ENCODE measurements at regions not wholly inside any gene's neighbourhood (a gene's known extent, or its start where the extent isn't known, plus 50 kb on each side); places are given as distances from the start of the nearest gene placed in this dataset.
"Not testable (repeated sequence)": the region's sequence is repeated elsewhere in the genome, so short reads cannot be mapped to it uniquely, and the experiment has no call there.

- H3K36me3 ChIP-seq (ENCODE audit: control insufficient read depth, insufficient read depth, low read length), result no peaks in the 10 kb centered on the region
- H3K27me3 ChIP-seq (ENCODE audit: control insufficient read depth, insufficient read depth, low read length), result no peaks in the 10 kb centered on the region
- H3K9ac ChIP-seq (ENCODE audit: low read length), result no peak overlapping the region
- no peak overlapping the region for H3K4me3 ChIP-seq (ENCODE audit: low read depth, low read length)
- no peaks in the 10 kb centered on the region for H3K4me1 ChIP-seq (ENCODE audit: control insufficient read depth, insufficient read depth, low read length)
- H3K9me3 ChIP-seq (ENCODE audit: control insufficient read depth, insufficient read depth, low read depth, low read length), result no peaks in the 10 kb centered on the region
- H3K27ac ChIP-seq (ENCODE audit: low read depth, low read length), result no peak overlapping the region
These were observed 175.2 kb upstream of the ADAMTS3 start for GRCh38 chr4:72744103-72744725.

- Histone ChIP-seq H3K4me1 (ENCODE audit: control insufficient read depth, insufficient read depth, low read length) (no peaks in the 10 kb centered on the region), H3K36me3 (ENCODE audit: control insufficient read depth, insufficient read depth, low read length) (no peaks in the 10 kb centered on the region), H3K27ac (ENCODE audit: low read depth, low read length) (no peak overlapping the region), H3K27me3 (ENCODE audit: control insufficient read depth, insufficient read depth, low read length) (no peaks in the 10 kb centered on the region), H3K9ac (ENCODE audit: low read length) (no peak overlapping the region), H3K4me3 (ENCODE audit: low read depth, low read length) (no peak overlapping the region), H3K9me3 (ENCODE audit: control insufficient read depth, insufficient read depth, low read depth, low read length) (no peaks in the 10 kb centered on the region)
These were observed 174.1 kb upstream of the ADAMTS3 start for GRCh38 chr4:72743078-72743477.

GRCh38 chr4:72715299-72715698, 146.3 kb upstream of the ADAMTS3 start:
- Histone ChIP-seq H3K4me3 (ENCODE audit: low read depth, low read length) (no peak overlapping the region), H3K27me3 (ENCODE audit: control insufficient read depth, insufficient read depth, low read length) (no peaks in the 10 kb centered on the region), H3K36me3 (ENCODE audit: control insufficient read depth, insufficient read depth, low read length) (no peaks in the 10 kb centered on the region), H3K9ac (ENCODE audit: low read length) (no peak overlapping the region), H3K9me3 (ENCODE audit: control insufficient read depth, insufficient read depth, low read depth, low read length) (no peaks in the 10 kb centered on the region), H3K4me1 (ENCODE audit: control insufficient read depth, insufficient read depth, low read length) (no peaks in the 10 kb centered on the region), H3K27ac (ENCODE audit: low read depth, low read length) (no peak overlapping the region)

- H3K36me3 ChIP-seq (ENCODE audit: control insufficient read depth, insufficient read depth, low read length), result no peaks in the 10 kb centered on the region
- no peak overlapping the region for H3K4me3 ChIP-seq (ENCODE audit: low read depth, low read length)
- H3K9me3 ChIP-seq (ENCODE audit: control insufficient read depth, insufficient read depth, low read depth, low read length), result no peaks in the 10 kb centered on the region
- H3K4me1 ChIP-seq (ENCODE audit: control insufficient read depth, insufficient read depth, low read length), result no peaks in the 10 kb centered on the region
- no peaks in the 10 kb centered on the region for H3K27me3 ChIP-seq (ENCODE audit: control insufficient read depth, insufficient read depth, low read length)
- no peak overlapping the region for H3K9ac ChIP-seq (ENCODE audit: low read length)
- H3K27ac ChIP-seq (ENCODE audit: low read depth, low read length), result no peak overlapping the region
These were observed 145.7 kb upstream of the ADAMTS3 start for GRCh38 chr4:72714482-72715279.

GRCh38 chr4:72712997-72713396, 144.0 kb upstream of the ADAMTS3 start:
- Histone ChIP-seq H3K4me1 (ENCODE audit: control insufficient read depth, insufficient read depth, low read length) (no peaks in the 10 kb centered on the region), H3K4me3 (ENCODE audit: low read depth, low read length) (no peak overlapping the region), H3K27ac (ENCODE audit: low read depth, low read length) (no peak overlapping the region), H3K27me3 (ENCODE audit: control insufficient read depth, insufficient read depth, low read length) (no peaks in the 10 kb centered on the region), H3K9ac (ENCODE audit: low read length) (no peak overlapping the region), H3K9me3 (ENCODE audit: control insufficient read depth, insufficient read depth, low read depth, low read length) (no peaks in the 10 kb centered on the region), H3K36me3 (ENCODE audit: control insufficient read depth, insufficient read depth, low read length) (no peaks in the 10 kb centered on the region)

GRCh38 chr4:72709475-72709874, 140.5 kb upstream of the ADAMTS3 start:
- no peak overlapping the region for H3K27ac ChIP-seq (ENCODE audit: low read depth, low read length)
- no peaks in the 10 kb centered on the region for H3K36me3 ChIP-seq (ENCODE audit: control insufficient read depth, insufficient read depth, low read length)
- H3K4me3 ChIP-seq (ENCODE audit: low read depth, low read length), result no peak overlapping the region
- H3K27me3 ChIP-seq (ENCODE audit: control insufficient read depth, insufficient read depth, low read length), result no peaks in the 10 kb centered on the region
- H3K9ac ChIP-seq (ENCODE audit: low read length), result no peak overlapping the region
- no peaks in the 10 kb centered on the region for H3K9me3 ChIP-seq (ENCODE audit: control insufficient read depth, insufficient read depth, low read depth, low read length)
- no peaks in the 10 kb centered on the region for H3K4me1 ChIP-seq (ENCODE audit: control insufficient read depth, insufficient read depth, low read length)

GRCh38 chr4:72706684-72707083, 137.7 kb upstream of the ADAMTS3 start:
- H3K4me1 ChIP-seq (ENCODE audit: control insufficient read depth, insufficient read depth, low read length), result no peaks in the 10 kb centered on the region

GRCh38 chr4:72704925-72705640, 136.1 kb upstream of the ADAMTS3 start:
- not testable (repeated sequence) for H3K27ac ChIP-seq (ENCODE audit: low read depth, low read length); H3K36me3 ChIP-seq (ENCODE audit: control insufficient read depth, insufficient read depth, low read length); H3K4me3 ChIP-seq (ENCODE audit: low read depth, low read length); H3K9ac ChIP-seq (ENCODE audit: low read length); H3K9me3 ChIP-seq (ENCODE audit: control insufficient read depth, insufficient read depth, low read depth, low read length); H3K27me3 ChIP-seq (ENCODE audit: control insufficient read depth, insufficient read depth, low read length); H3K4me1 ChIP-seq (ENCODE audit: control insufficient read depth, insufficient read depth, low read length)

More at GRCh38 chr4:72706684-72707083, 137.7 kb upstream of the ADAMTS3 start:
- H3K27ac ChIP-seq (ENCODE audit: low read depth, low read length), result no peak overlapping the region
- H3K27me3 ChIP-seq (ENCODE audit: control insufficient read depth, insufficient read depth, low read length), result no peaks in the 10 kb centered on the region
- H3K9me3 ChIP-seq (ENCODE audit: control insufficient read depth, insufficient read depth, low read depth, low read length), result no peaks in the 10 kb centered on the region
- H3K36me3 ChIP-seq (ENCODE audit: control insufficient read depth, insufficient read depth, low read length), result no peaks in the 10 kb centered on the region
- no peak overlapping the region for H3K4me3 ChIP-seq (ENCODE audit: low read depth, low read length)
- H3K9ac ChIP-seq (ENCODE audit: low read length), result no peak overlapping the region

- Histone ChIP-seq H3K9me3 (ENCODE audit: control insufficient read depth, insufficient read depth, low read depth, low read length) (no peaks in the 10 kb centered on the region), H3K4me3 (ENCODE audit: low read depth, low read length) (no peak overlapping the region), H3K27ac (ENCODE audit: low read depth, low read length) (no peak overlapping the region), H3K9ac (ENCODE audit: low read length) (no peak overlapping the region), H3K27me3 (ENCODE audit: control insufficient read depth, insufficient read depth, low read length) (no peaks in the 10 kb centered on the region), H3K36me3 (ENCODE audit: control insufficient read depth, insufficient read depth, low read length) (no peaks in the 10 kb centered on the region), H3K4me1 (ENCODE audit: control insufficient read depth, insufficient read depth, low read length) (no peaks in the 10 kb centered on the region)
These were observed 133.9 kb upstream of the ADAMTS3 start for GRCh38 chr4:72702948-72703347.

- Histone ChIP-seq H3K36me3 (ENCODE audit: control insufficient read depth, insufficient read depth, low read length) (no peaks in the 10 kb centered on the region), H3K9ac (ENCODE audit: low read length) (no peak overlapping the region), H3K27me3 (ENCODE audit: control insufficient read depth, insufficient read depth, low read length) (no peaks in the 10 kb centered on the region), H3K27ac (ENCODE audit: low read depth, low read length) (no peak overlapping the region), H3K4me1 (ENCODE audit: control insufficient read depth, insufficient read depth, low read length) (no peaks in the 10 kb centered on the region), H3K4me3 (ENCODE audit: low read depth, low read length) (peak overlapping the region; percentile 44), H3K9me3 (ENCODE audit: control insufficient read depth, insufficient read depth, low read depth, low read length) (no peaks in the 10 kb centered on the region)
These were observed 133.2 kb upstream of the ADAMTS3 start for GRCh38 chr4:72701987-72702819.
